T47D (cell line): ENCODE measurements at regions not wholly inside any gene's neighbourhood (a gene's known extent, or its start where the extent isn't known, plus 50 kb on each side); places are given as distances from the start of the nearest gene placed in this dataset.

Experiments
- DNase-seq, 2 experiments: peaks; one replicate each; pipeline versions ENCODE4 v3.0.0 to v3.0.0-alpha.2; 2011 to 2012; ENCODE audit warnings: low read depth in 1 of 2, low spot score in 1 of 2
- JUND ChIP-seq: IDR thresholded peaks from 2 replicates; pipeline ENCODE4 v1.6.1; 2012; ENCODE audit warnings: low read depth
- in situ Hi-C: cut with HindIII; loops from 2 replicates; pipeline ENCODE4 v1.10.0; 2016; ENCODE audit warnings: low sequenced_read_pairs, low pct_unique_long_range_greater_than_20kb

DNA sequence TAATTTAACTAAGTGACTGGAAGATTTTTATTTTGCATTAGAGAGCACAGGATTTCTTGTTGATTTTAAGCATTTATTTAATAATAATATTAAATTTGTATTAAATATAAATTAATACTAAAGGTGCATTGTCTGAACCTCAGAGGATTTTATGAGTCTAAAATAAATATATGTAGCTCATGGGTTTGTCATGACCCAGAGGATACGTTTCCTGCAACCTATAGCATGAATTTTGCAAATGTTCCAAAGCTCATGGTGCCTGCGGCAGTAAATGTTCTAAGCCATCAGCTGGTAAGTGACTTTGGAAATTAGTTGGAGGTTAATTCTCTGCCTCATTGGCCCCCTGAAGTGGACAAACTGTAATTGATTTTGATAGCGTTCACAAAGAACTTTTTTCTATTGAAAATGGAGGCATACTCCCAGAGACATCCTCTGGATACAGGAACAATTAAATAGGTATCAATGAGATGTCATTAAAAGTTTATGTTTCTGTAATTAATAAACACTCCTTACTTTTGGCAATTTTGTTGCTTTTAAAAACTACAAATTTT lies 397.4 kb downstream of the ANKRD7 start:
- no peak for DNase-seq
- in situ Hi-C loops: no loop called here
- TF ChIP-seq JUND: no peak

DNA sequence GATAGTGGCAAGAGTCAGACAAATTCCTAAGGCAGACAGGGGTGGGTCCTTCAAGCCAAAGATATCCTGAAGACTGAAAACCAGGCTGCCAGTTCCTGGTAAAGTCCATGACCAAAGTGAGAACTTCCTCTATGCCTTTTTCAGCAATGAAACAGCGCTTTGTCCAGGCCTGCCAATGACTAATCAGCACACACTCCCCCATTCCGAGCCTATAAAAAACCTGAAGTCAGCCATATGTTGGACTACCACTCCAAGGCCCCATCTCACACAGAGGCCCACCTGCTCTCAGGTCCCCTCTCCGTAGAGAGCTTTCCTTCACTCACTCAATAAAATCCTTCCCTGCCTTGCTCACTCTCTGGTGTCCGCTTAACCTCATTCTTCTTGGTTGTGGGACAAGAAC lies 402.2 kb downstream of the ANKRD7 start:
- in situ Hi-C loops: no loop called here
- TF ChIP-seq JUND: no peak

DNA sequence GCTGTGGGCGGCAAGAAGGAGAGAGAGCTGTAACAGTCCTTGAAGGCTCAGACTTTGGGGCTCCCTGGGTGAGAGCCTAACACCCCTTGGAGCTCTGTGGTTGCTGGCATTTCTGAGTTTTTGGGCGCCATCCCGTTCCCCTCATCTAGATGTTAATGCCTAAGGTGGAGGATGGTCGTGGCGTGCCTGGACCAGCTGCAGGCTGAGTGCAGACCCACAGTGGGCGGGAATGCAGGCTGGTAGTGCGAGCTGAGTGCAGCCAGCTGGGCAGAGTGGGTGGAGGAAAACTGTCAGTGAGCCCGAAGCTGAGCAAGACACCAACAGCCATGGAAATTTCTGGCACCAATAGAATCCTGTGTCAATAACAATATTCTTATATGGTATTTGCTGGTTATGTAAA lies 403.0 kb downstream of the ANKRD7 start:
- TF ChIP-seq JUND: no peak
- no peak for DNase-seq
- in situ Hi-C loops: no loop called here

More for the DNA sequence above, 402.2 kb downstream of the ANKRD7 start:
- no peak for DNase-seq

DNA sequence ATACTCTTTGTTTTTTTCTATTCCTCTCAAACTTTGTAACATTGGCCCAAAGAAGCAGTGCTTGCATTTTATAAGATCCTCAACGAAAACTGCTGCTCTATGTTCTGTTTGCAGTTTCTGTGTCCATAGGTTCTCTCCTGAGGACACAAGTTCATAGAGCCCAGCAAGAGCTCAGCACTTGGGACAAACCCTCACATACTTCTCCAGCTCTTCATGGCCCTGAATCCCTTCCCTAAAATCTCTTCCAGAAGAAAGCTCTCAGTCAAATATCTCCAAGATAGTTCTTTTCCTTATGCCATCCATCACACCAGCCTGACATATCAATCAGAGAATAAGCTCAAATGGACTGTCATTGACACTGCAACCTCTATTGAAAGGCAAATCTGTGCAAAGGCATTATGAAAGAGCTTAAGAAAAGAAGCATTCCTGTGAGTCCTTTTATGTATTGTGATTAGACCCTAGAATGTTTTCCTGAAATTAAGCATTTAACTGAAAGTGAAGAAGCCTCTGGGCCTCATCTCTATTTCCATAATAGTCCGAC lies 405.5 kb downstream of the ANKRD7 start:
- no peak for TF ChIP-seq JUND
- no peak for DNase-seq
- in situ Hi-C loops: no loop called here

DNA sequence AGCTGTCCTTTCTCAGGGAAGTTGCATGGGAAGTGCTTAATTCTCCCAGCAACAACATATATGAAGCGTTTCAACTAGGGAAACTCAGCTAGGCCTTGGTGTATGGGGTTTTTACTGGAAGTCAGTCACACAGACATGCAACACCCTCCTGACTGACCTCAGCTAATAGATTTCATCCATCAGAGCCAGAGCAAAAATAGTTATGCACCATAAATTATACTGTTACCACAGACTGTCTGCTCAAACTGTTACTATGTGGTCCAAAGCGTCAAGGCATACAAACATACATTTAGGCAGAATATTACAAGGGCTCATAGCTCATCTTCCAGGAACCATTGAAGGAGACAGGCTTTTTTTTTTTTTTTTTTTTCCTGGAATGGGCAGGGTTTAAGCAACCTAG lies 417.9 kb downstream of the ANKRD7 start:
- TF ChIP-seq JUND: no peak
- in situ Hi-C loops: no loop called here
- no peak for DNase-seq

DNA sequence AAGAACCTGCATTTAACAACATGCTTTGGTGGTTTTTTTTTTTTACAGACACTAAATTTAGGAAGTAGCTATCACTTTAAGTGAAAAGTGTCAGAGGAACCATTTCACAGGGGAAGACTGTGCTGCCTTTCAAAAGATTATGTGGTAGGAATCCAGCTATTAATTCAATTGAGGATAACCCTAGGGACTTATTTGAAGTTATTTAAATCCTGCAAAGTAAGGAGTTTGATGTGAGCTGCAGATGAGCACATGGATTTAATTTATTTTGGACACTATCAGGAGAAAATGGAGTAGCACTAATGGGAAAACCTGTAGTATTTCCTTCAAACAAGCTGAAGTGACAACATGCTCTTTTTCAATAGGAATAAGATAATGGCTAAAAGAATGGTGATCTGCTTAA lies 419.8 kb downstream of the ANKRD7 start:
- in situ Hi-C loops: no loop called here
- DNase-seq: no peak

DNA sequence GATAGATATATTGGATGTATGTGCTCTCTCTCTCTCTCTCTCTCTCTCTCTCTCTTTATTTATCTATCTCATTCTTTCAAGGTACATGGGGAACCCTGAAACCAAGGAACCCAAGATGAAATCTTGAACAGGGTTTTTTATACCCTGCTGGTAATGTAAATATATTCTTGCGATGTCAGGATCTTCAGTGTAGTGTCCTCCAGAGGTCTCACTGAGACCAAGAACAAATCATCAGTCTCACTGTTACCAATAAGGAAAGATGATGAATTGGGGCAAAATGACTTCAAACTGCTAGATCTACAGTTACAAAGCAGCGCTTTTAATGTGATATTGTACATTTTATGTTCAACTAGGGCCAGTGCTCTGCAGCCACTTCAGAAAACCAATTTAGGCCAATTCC lies 423.5 kb downstream of the ANKRD7 start:
- in situ Hi-C loops: no loop called here
- DNase-seq: no peak
- TF ChIP-seq JUND: no peak

More for the DNA sequence above, 419.8 kb downstream of the ANKRD7 start:
- TF ChIP-seq JUND: no peak

DNA sequence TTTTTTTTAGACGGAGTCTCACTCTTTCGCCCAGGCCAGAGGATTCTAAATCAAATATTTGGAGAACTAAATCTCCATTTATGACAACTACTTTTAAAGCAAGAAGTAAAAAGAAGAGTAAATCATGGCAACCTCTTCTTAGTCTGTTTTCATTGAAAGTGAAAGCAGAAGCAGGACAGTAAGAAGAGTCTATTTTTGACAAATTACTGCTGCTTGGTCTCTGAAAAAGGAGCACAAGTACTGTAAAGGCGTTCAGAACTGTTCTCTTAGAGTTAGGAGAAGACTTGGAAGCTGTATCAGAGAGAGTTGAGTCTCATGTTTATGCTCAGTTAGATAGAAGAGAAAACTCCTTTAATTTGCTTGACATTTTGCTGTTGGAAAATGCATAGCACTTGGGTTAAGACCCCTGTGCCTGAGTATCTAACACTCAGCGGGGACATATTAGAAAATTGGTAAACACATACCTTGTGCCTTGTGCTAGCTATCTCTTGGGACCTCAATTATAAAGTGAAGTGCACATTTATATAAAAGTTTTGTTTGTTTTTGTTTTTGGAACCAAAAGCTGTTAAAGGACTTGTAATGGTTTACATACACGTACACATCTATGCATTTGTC lies 433.0 kb downstream of the ANKRD7 start:
- TF ChIP-seq JUND: no peak
- no peak for DNase-seq
- in situ Hi-C loops: no loop called here

DNA sequence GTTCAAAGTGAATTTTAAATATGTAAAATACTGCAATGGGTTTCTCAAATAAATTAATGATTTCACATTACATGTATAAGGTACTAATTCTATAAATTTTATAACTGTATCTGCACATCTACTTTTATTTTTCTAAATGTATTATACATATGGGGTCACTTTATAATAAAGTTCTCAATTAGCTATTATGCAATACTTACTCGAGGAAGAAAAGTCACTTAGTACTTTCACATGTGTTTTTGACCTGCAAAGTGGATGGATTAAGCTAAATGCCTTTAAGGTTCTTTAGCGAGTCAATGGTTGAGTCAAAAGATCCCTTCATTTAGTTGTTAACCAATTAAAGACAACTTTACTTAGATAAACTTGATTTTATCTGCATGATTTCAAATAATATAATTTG lies 437.8 kb downstream of the ANKRD7 start:
- no peak for DNase-seq
- TF ChIP-seq JUND: no peak
- in situ Hi-C loops: no loop called here

DNA sequence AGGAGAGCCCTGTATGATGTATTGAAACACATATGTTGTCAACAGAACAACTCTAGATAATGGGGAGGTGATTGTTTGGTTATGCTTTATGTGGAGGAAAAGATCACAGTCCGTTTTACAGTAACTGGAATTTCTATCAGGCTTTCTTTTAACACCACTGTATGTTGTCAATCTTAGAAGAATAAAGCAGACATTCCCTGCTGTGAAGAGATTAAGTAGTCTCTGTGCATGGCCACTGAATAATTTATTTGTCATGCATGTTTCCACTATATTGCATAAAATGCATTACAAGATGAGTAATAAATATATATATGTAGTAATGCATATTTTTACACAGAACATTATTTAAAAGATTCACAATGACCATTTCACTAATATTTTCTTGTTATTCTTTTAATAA lies 440.0 kb downstream of the ANKRD7 start:
- TF ChIP-seq JUND: no peak
- in situ Hi-C loops: no loop called here

DNA sequence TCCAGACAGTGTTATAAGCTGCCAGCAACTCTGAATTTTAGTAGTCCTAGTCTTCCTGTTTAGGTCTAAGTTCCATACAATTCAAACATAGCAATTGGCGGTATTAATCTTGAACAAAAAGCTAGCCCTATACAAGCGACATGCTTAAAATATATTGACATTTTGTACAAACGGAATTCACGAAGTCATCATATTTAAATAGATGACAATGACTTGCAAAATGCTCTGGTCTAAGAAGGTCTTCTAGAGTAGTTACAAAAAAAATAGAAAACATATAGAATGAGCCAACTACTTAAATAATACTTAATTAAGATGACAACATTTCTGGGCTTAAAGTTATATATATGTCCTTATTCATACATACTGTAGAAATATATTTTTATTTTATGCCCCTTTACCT lies 446.6 kb downstream of the ANKRD7 start:
- in situ Hi-C loops: no loop called here
- no peak for TF ChIP-seq JUND

More for the DNA sequence above, 440.0 kb downstream of the ANKRD7 start:
- no peak for DNase-seq

DNA sequence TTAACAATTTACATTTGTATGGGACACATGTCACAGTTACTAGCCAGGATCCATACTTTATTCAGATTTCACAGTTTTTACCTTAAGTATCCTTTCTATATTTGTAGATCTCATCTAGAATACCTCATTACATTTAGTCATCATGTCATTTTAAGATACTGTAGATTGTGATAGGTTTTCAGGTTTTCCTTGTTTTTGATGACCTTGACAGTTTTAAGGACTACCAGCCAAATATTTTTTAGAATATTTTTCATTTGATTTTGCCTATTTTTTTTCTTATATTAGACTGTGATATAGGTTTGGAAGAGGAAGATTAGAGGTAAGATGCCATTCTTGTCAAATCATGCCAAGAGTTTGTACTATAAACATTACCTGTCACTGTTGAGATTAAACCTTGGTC lies 460.3 kb downstream of the ANKRD7 start:
- no peak for TF ChIP-seq JUND
- in situ Hi-C loops: no loop called here

More for the DNA sequence above, 446.6 kb downstream of the ANKRD7 start:
- no peak for DNase-seq

DNA sequence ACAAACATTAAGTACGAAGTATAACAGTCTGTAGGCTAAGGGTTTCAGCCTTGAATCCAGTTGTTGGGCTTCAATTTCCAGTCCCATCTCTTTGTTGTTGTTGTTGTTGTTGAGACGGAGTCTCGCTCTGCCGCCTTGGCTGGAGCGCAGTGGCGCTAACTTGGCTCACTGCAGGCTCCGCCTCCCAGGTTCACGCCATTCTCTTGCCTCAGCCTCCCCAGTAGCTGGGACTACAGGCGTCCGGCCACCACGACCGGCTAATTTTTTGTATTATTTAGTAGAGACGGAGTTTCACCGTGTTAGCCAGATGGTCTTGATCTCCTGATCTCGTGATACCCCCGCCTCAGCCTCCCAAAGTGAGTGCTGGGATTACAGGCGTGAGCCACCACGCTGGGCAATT lies 464.9 kb downstream of the ANKRD7 start:
- DNase-seq: no peak
- in situ Hi-C loops: no loop called here
- TF ChIP-seq JUND: no peak

More for the DNA sequence above, 460.3 kb downstream of the ANKRD7 start:
- DNase-seq: no peak

DNA sequence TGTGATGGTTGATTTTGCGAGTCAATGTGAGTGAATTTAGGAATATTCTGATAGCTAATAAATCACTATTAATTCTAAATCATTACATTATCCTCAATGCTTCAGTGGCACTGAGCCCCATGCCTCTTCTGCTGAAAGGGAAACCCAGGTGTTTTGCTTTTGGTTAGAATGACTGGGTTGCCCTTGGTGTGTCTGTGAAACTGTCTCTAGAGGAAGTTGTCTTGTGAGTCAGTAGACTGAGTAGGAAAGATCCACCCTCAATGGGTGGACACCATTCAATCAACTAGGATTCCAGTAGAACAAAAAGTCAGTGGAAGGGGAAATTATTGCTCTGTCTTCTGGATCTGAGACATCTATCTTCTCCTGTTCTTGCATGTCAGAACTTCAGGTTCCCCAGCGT lies 472.4 kb downstream of the ANKRD7 start:
- TF ChIP-seq JUND: no peak
- in situ Hi-C loops: no loop called here
- DNase-seq: no peak
